ENCODE measurements at regions not wholly inside any gene's neighbourhood (a gene's known extent, or its start where the extent isn't known, plus 50 kb on each side); places are given as distances from the start of the nearest gene placed in this dataset.

DNA sequence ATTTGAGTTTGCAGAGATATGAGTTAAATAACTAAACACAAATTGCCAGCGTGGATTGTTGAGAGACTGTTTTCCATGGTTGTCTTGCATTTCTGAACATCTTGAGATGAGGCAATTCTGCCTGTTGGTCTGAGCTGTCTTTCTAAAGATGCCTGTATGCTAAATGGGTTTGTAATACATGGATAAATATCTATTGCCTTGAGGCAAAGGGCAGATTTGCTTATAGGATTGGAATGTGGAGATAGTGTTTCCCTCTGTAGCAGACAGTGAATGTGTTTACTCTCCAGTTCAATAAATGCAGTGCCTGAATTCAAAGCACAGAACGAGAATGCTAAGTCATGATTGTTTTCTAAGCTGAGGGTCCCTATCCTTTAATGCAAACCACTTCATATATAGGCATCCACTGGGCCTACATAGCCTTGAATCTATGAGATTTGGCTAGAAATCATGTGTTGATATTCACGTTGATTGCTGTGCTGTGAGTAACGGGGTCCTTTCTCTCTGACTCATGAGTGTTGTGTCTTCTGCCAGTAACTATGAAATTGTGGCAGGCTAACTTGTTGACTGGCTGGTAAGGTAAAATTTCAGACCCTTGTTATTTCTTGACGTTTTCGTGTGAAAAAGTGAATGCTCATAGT lies 2554.8 kb downstream of the PCDH9 start:
- FAIRE-seq (no peak), DNase-seq (ENCODE audit: low read depth) (peak; percentile 63)
- peak overlapping the region; percentile 2 for H3K9ac ChIP-seq (ENCODE audit: low read length)
- no peak overlapping the region for H3K4me3 ChIP-seq (ENCODE audit: insufficient read depth, low read depth, low read length)
- Mint-ChIP-seq H3K4me1 (ENCODE audit: low read depth, unreplicated experiment) (peaks cover 19% of the 10 kb centered on the region), H3K27me3 (ENCODE audit: low read depth, unreplicated experiment) (no peaks in the 10 kb centered on the region), H3K9me3 (ENCODE audit: unreplicated experiment) (peaks cover 2% of the 10 kb centered on the region), H3K4me3 (ENCODE audit: unreplicated experiment) (no peak overlapping the region), H3K27ac (ENCODE audit: unreplicated experiment) (peak overlapping the region; percentile 90), H3K36me3 (ENCODE audit: low read depth, unreplicated experiment) (no peaks in the 10 kb centered on the region)
- peak overlapping the region; percentile 65 for H3K4me2 ChIP-seq (ENCODE audit: low read length)
- H3K4me1 ChIP-seq (ENCODE audit: insufficient read depth, low read length): peaks cover 12% of the 10 kb centered on the region
- peak overlapping the region; percentile 48 for H2AFZ ChIP-seq (ENCODE audit: low read depth, low read length)
- no peaks in the 10 kb centered on the region for H3K79me2 ChIP-seq (ENCODE audit: insufficient read depth, low read length)
- no peaks in the 10 kb centered on the region for H3K27me3 ChIP-seq (ENCODE audit: insufficient read depth, low read length)
- no peaks in the 10 kb centered on the region for H3K9me3 ChIP-seq (ENCODE audit: insufficient read depth, low read depth, low read length)
- TF ChIP-seq EZH2 (IDR thresholded peaks at IDR 0.05; ENCODE audit: insufficient read depth, low read length) (no peak), CTCF (IDR thresholded peaks at IDR 0.05; ENCODE audit: insufficient read depth, low read depth, low read length) (no peak)
- no peaks in the 10 kb centered on the region for H3K36me3 ChIP-seq (ENCODE audit: insufficient read depth, low read length)
- no peaks in the 10 kb centered on the region for H4K20me1 ChIP-seq (ENCODE audit: insufficient read depth, low read length)
- H3K27ac ChIP-seq (ENCODE audit: low read depth, low read length): peak overlapping the region; percentile 61

DNA sequence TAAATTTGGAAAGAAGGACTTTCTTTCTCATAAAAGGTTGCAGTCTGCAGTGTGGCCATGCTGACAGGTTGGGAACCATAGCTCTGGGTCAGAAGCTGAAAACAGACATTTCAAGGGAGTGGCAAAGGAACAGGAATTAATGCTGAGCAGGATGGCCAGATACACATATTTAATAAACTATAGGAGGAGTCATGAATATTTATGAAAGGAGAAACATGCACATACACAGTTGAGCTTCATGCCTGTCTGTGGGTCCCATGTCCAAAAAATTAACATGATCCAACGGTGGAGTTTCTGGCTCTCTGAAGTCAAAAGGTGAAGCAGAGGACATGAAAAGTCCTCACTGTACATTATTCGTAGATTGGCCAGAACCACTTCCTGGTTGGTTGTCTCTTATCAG lies 2556.0 kb downstream of the PCDH9 start:
- H3K9me3 Mint-ChIP-seq (ENCODE audit: unreplicated experiment): peaks cover 2% of the 10 kb centered on the region
- H3K27me3 ChIP-seq (ENCODE audit: insufficient read depth, low read length): no peaks in the 10 kb centered on the region
- H3K79me2 ChIP-seq (ENCODE audit: insufficient read depth, low read length): no peaks in the 10 kb centered on the region
- TF ChIP-seq CTCF (IDR thresholded peaks at IDR 0.05; ENCODE audit: insufficient read depth, low read depth, low read length) (no peak), EZH2 (IDR thresholded peaks at IDR 0.05; ENCODE audit: insufficient read depth, low read length) (no peak)
- no peak overlapping the region for H3K9ac ChIP-seq (ENCODE audit: low read length)
- no peak overlapping the region for H3K4me2 ChIP-seq (ENCODE audit: low read length)
- peak overlapping the region; percentile 77 for H3K27ac Mint-ChIP-seq (ENCODE audit: unreplicated experiment)
- H3K4me3 Mint-ChIP-seq (ENCODE audit: unreplicated experiment): no peak overlapping the region
- FAIRE-seq: no peak
- H2AFZ ChIP-seq (ENCODE audit: low read depth, low read length): no peak overlapping the region
- no peaks in the 10 kb centered on the region for H3K27me3 Mint-ChIP-seq (ENCODE audit: low read depth, unreplicated experiment)
- H3K4me1 Mint-ChIP-seq (ENCODE audit: low read depth, unreplicated experiment): peaks cover 19% of the 10 kb centered on the region
- H3K4me3 ChIP-seq (ENCODE audit: insufficient read depth, low read depth, low read length): no peak overlapping the region
- H3K36me3 ChIP-seq (ENCODE audit: insufficient read depth, low read length): no peaks in the 10 kb centered on the region
- H3K9me3 ChIP-seq (ENCODE audit: insufficient read depth, low read depth, low read length): no peaks in the 10 kb centered on the region
- no peaks in the 10 kb centered on the region for H4K20me1 ChIP-seq (ENCODE audit: insufficient read depth, low read length)
- DNase-seq (ENCODE audit: low read depth): no peak
- H3K36me3 Mint-ChIP-seq (ENCODE audit: low read depth, unreplicated experiment): no peaks in the 10 kb centered on the region
- no peak overlapping the region for H3K27ac ChIP-seq (ENCODE audit: low read depth, low read length)
- peaks cover 12% of the 10 kb centered on the region for H3K4me1 ChIP-seq (ENCODE audit: insufficient read depth, low read length)

- peaks cover 2% of the 10 kb centered on the region for H3K9me3 Mint-ChIP-seq (ENCODE audit: unreplicated experiment)
- TF ChIP-seq CTCF (IDR thresholded peaks at IDR 0.05; ENCODE audit: insufficient read depth, low read depth, low read length): no peak
- TF ChIP-seq EZH2 (IDR thresholded peaks at IDR 0.05; ENCODE audit: insufficient read depth, low read length): no peak
- H3K36me3 Mint-ChIP-seq (ENCODE audit: low read depth, unreplicated experiment): no peaks in the 10 kb centered on the region
- H3K4me1 Mint-ChIP-seq (ENCODE audit: low read depth, unreplicated experiment): peaks cover 19% of the 10 kb centered on the region
- H3K27ac Mint-ChIP-seq (ENCODE audit: unreplicated experiment): no peak overlapping the region
- H3K9me3 ChIP-seq (ENCODE audit: insufficient read depth, low read depth, low read length): no peaks in the 10 kb centered on the region
- no peak overlapping the region for H3K4me3 ChIP-seq (ENCODE audit: insufficient read depth, low read depth, low read length)
- no peak overlapping the region for H2AFZ ChIP-seq (ENCODE audit: low read depth, low read length)
- no peaks in the 10 kb centered on the region for H3K36me3 ChIP-seq (ENCODE audit: insufficient read depth, low read length)
- H3K4me3 Mint-ChIP-seq (ENCODE audit: unreplicated experiment): no peak overlapping the region
- no peak for FAIRE-seq
- peaks cover 12% of the 10 kb centered on the region for H3K4me1 ChIP-seq (ENCODE audit: insufficient read depth, low read length)
- H3K9ac ChIP-seq (ENCODE audit: low read length): no peak overlapping the region
- no peak for DNase-seq (ENCODE audit: low read depth)
- no peaks in the 10 kb centered on the region for H3K79me2 ChIP-seq (ENCODE audit: insufficient read depth, low read length)
- H3K27me3 Mint-ChIP-seq (ENCODE audit: low read depth, unreplicated experiment): no peaks in the 10 kb centered on the region
- no peaks in the 10 kb centered on the region for H4K20me1 ChIP-seq (ENCODE audit: insufficient read depth, low read length)
- H3K27me3 ChIP-seq (ENCODE audit: insufficient read depth, low read length): no peaks in the 10 kb centered on the region
- H3K4me2 ChIP-seq (ENCODE audit: low read length): no peak overlapping the region
- no peak overlapping the region for H3K27ac ChIP-seq (ENCODE audit: low read depth, low read length)
Observed at GRCh38 chr13:64672751-64673150, 2557.4 kb downstream of the PCDH9 start.

Measured in astrocyte (in vitro differentiated cells and primary cell).